ENCODE measurements at regions not wholly inside any gene's neighbourhood (a gene's known extent, or its start where the extent isn't known, plus 50 kb on each side); places are given as distances from the start of the nearest gene placed in this dataset.

DNA sequence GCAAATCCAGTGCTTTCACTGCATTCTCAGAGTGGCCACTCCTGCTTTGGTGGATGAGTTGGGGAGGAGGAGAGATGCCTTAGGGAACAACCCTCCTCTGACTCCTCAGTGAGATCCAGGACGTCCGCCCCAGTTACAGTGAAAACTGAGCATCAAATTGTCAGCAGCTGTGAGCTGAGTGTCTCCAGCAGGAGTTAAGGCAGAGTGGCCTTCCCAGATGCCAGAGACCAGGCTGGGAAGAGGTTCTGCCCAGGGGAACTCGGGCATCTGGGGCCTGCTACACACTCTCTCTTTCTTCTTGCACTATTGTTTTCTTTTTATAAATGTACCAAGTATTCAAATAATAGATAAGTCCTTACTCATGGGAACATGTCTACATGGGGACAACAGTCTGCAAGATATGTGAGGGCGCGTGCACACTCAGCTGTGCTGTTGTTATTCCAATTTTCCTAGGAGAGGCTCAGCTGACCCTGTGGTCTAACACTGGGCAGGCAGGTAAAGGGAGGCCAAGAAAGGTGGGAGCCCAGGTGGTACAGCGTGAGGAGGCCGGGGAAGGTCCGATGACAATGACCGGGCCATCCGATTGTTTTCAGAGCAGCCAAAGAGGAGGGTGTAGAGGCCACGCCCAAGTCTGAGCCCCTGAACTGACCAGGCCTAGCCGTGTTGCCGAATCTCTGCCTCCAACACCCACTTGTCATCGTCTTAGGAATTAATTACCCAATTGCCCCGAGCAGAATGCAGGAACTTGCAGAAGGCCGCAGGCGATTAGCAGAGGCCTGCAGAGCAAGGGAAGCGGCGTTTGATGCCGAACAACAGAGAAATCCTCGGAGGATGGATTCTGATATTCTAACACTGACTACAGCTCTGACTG, 166.9 kb downstream of the ANAPC1 start:
- TF ChIP-seq POLR2A (IDR thresholded peaks at IDR 0.05), result no peak
- TF ChIP-seq, protein P1, sequence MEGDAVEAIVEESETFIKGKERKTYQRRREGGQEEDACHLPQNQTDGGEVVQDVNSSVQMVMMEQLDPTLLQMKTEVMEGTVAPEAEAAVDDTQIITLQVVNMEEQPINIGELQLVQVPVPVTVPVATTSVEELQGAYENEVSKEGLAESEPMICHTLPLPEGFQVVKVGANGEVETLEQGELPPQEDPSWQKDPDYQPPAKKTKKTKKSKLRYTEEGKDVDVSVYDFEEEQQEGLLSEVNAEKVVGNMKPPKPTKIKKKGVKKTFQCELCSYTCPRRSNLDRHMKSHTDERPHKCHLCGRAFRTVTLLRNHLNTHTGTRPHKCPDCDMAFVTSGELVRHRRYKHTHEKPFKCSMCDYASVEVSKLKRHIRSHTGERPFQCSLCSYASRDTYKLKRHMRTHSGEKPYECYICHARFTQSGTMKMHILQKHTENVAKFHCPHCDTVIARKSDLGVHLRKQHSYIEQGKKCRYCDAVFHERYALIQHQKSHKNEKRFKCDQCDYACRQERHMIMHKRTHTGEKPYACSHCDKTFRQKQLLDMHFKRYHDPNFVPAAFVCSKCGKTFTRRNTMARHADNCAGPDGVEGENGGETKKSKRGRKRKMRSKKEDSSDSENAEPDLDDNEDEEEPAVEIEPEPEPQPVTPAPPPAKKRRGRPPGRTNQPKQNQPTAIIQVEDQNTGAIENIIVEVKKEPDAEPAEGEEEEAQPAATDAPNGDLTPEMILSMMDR (IDR thresholded peaks at IDR 0.05), result no peak
- intact Hi-C loops (cut with DNase I), result no loop called here
- no peak for DNase-seq
- Histone ChIP-seq H3K27ac (no peak overlapping the region), H3K27me3 (no peaks in the 10 kb centered on the region), H3K9me3 (no peaks in the 10 kb centered on the region), H3K4me1 (peaks cover 0 to 21% (median 0%) of the 10 kb centered on the region in 3 donors), H3K4me3 (no peak overlapping the region), H3K36me3 (no peaks in the 10 kb centered on the region)
- WGBS, 2 donors, result 88 to 94% methylated on average over 16 to 20 of the region's 21 CpGs

Small RNA genes lying in the stretch of these regions (small RNA-seq; reads per million reads assigned to genes)
- gene MIR4435-2, result 0 reads per million in 4 donors

All from esophagus squamous epithelium (tissue), 5 donors.